PC-3 (cell line): ENCODE measurements at regions not wholly inside any gene's neighbourhood (a gene's known extent, or its start where the extent isn't known, plus 50 kb on each side); places are given as distances from the start of the nearest gene placed in this dataset.

Experiments used
- ATAC-seq: fragments of 200-7000 bp; cut with Tn5 transposase; 2 replicates; pipeline ENCODE4 v1.9.1; 2020; ENCODE audit warnings: mild to moderate bottlenecking, moderate library complexity
- BruUV-seq: library from RNA; stranded (reverse); fragments of 400-500 nt; replicated peaks from 2 replicates; lab custom pipeline; 2021; lab: Mats Ljungman, UMichigan
- CTCF ChIA-PET: fragments of 300-600 bp; sonication (Branson Sonifier 250); formaldehyde crosslinking; loops from one replicate; lab custom pipeline; 2022; ENCODE audit warnings: antibody characterized with exemption; lab: Charles Lee
- POLR2A ChIA-PET: fragments of 300-600 bp; sonication (Branson Sonifier 250); formaldehyde crosslinking; loops from one replicate; lab custom pipeline; 2022; ENCODE audit warnings: antibody characterized with exemption; ENCODE audit not compliant: unreplicated experiment; lab: Charles Lee
- DNase-seq: peaks from one replicate; pipeline ENCODE4 v3.0.0-alpha.2; 2015
- H2AFZ ChIP-seq: fragments of 300-600 bp; sonication (generic); 2 replicates; pipeline ENCODE4 v1.6.0; 2016; ENCODE audit warnings: antibody characterized with exemption, low read length
- H3F3A ChIP-seq: fragments of 300-600 bp; sonication (generic); one replicate; pipeline ENCODE4 v1.6.0; 2017; ENCODE audit warnings: antibody characterized with exemption, low read length, control low read depth, mild to moderate bottlenecking; ENCODE audit not compliant: unreplicated experiment
- H3K27ac ChIP-seq: fragments of 300-600 bp; sonication (generic); 2 replicates; pipeline ENCODE4 v1.5.1; 2016; ENCODE audit warnings: mild to moderate bottlenecking, low read length
- H3K27me3 ChIP-seq: fragments of 300-600 bp; sonication (generic); 2 replicates; pipeline ENCODE4 v1.6.1; 2016; ENCODE audit warnings: low read length, mixed read lengths
- H3K36me3 ChIP-seq: fragments of 300-600 bp; sonication (generic); 2 replicates; pipeline ENCODE4 v1.6.1; 2016; ENCODE audit warnings: low read depth, mixed run types, low read length, mixed read lengths
- H3K4me1 ChIP-seq: fragments of 300-600 bp; sonication (generic); 2 replicates; pipeline ENCODE4 v1.5.1; 2016; ENCODE audit warnings: low read length; ENCODE audit not compliant: insufficient read depth
- H3K4me2 ChIP-seq: fragments of 300-600 bp; sonication (generic); 2 replicates; pipeline ENCODE4 v1.6.0; 2016; ENCODE audit warnings: low read length
- H3K4me3 ChIP-seq: fragments of 300-600 bp; sonication (generic); 2 replicates; pipeline ENCODE4 v1.5.1; 2016; ENCODE audit warnings: mild to moderate bottlenecking, low read length, mixed read lengths
- H3K79me2 ChIP-seq: fragments of 300-600 bp; sonication (generic); 2 replicates; pipeline ENCODE4 v1.6.1; 2017; ENCODE audit warnings: low read length, mixed read lengths
- H3K9ac ChIP-seq: fragments of 300-600 bp; sonication (generic); 2 replicates; pipeline ENCODE4 v1.6.0; 2016; ENCODE audit warnings: mild to moderate bottlenecking, low read length
- H3K9me2 ChIP-seq: fragments of 300-600 bp; sonication (generic); replicated peaks from 2 replicates; pipeline ENCODE4 v1.6.1; 2016; ENCODE audit warnings: mixed run types, low read length, mixed read lengths
- H3K9me3 ChIP-seq: fragments of 300-600 bp; sonication (generic); 2 replicates; pipeline ENCODE4 v1.6.1; 2016; ENCODE audit warnings: low read length, mixed read lengths
- H4K20me1 ChIP-seq: fragments of 300-600 bp; sonication (generic); 2 replicates; pipeline ENCODE4 v1.6.1; 2016; ENCODE audit warnings: low read length, mixed read lengths
- EZH2 ChIP-seq: fragments of 300-600 bp; sonication (generic); IDR thresholded peaks from one replicate; pipeline ENCODE4 v1.6.1; 2017; ENCODE audit warnings: antibody characterized with exemption, mild to moderate bottlenecking, low read length; ENCODE audit not compliant: unreplicated experiment
- EZH2phosphoT487 ChIP-seq: fragments of 300-600 bp; sonication (generic); IDR thresholded peaks from 2 replicates; pipeline ENCODE4 v1.6.1; 2018; ENCODE audit warnings: mild to moderate bottlenecking, antibody characterized with exemption, low read length, borderline replicate concordance
- intact Hi-C: fragments of 100-400 bp; cut with micrococcal nuclease; formaldehyde crosslinking; loops from 2 replicates; pipeline ENCODE4 v1.9.0; 2023
- TF ChIP-seq, protein P1 (sequence below): fragments of 300-600 bp; sonication (generic); conservative IDR thresholded peaks from 2 replicates; pipeline ENCODE4 v1.5.1; 2017; ENCODE audit warnings: antibody characterized with exemption, low read depth, mild to moderate bottlenecking, low read length

DNA sequence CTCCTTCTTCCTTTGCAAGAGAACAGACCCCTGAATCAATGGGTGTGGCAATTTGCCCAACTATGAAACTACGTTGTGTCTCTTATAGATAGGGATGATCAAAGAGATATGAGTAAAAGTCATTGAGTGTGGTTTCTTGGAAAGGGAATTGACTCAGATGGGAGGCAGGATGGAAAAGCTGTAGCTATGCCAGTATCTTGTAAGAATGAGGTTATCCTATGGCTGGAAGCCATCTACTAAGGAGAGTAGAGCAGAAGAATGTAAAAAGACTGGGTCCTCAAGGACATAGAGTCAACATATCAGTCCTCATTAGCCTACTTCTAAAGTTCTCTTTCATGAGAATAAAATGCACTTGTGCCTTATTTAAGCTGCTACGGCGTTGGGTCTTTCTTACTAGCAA is 78.9 kb upstream of the POU2AF2 start:
- POLR2A ChIA-PET, result no interaction called here
- Histone ChIP-seq H3K36me3 (no peaks in the 10 kb centered on the region), H3K4me2 (no peak overlapping the region), H3F3A (no peaks in the 10 kb centered on the region), H4K20me1 (no peaks in the 10 kb centered on the region), H2AFZ (no peak overlapping the region), H3K4me1 (no peaks in the 10 kb centered on the region), H3K79me2 (no peaks in the 10 kb centered on the region), H3K27ac (no peak overlapping the region), H3K9me2 (no peaks in the 10 kb centered on the region), H3K9ac (no peak overlapping the region), H3K4me3 (no peak overlapping the region), H3K27me3 (peaks cover 73% of the 10 kb centered on the region), H3K9me3 (no peaks in the 10 kb centered on the region)
- BruUV-seq, result no TSS peak
- intact Hi-C loops, result no loop called here
- DNase-seq (no peak), ATAC-seq (no peak)
- TF ChIP-seq, protein P1, sequence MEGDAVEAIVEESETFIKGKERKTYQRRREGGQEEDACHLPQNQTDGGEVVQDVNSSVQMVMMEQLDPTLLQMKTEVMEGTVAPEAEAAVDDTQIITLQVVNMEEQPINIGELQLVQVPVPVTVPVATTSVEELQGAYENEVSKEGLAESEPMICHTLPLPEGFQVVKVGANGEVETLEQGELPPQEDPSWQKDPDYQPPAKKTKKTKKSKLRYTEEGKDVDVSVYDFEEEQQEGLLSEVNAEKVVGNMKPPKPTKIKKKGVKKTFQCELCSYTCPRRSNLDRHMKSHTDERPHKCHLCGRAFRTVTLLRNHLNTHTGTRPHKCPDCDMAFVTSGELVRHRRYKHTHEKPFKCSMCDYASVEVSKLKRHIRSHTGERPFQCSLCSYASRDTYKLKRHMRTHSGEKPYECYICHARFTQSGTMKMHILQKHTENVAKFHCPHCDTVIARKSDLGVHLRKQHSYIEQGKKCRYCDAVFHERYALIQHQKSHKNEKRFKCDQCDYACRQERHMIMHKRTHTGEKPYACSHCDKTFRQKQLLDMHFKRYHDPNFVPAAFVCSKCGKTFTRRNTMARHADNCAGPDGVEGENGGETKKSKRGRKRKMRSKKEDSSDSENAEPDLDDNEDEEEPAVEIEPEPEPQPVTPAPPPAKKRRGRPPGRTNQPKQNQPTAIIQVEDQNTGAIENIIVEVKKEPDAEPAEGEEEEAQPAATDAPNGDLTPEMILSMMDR, result no peak
- CTCF ChIA-PET, result no interaction called here

DNA sequence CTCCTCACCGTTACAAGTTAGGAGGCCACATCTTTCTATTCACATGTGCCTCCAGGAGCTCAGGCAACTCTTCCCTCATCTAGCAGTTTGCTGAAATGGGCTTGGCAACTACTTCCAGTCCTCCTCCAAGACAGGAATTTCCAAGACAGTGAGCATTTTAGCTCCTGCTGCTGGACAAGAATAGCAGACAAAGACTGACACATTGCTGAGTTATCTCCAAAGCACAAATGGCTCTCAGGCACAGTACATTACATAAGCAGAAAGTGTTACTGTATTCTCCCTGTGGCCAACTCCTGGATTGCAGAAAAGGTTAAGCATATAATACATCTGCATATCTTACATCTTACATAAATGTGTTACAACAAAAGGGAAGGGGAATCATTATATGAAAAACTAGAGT is 83.2 kb upstream of the POU2AF2 start:
- POLR2A ChIA-PET, result no interaction called here
- CTCF ChIA-PET, result no interaction called here
- Histone ChIP-seq H3F3A (no peaks in the 10 kb centered on the region), H3K9me2 (no peaks in the 10 kb centered on the region), H3K9me3 (no peaks in the 10 kb centered on the region), H3K79me2 (no peaks in the 10 kb centered on the region), H2AFZ (no peak overlapping the region), H3K27me3 (peaks cover 72% of the 10 kb centered on the region), H3K36me3 (no peaks in the 10 kb centered on the region), H3K27ac (no peak overlapping the region), H3K4me3 (no peak overlapping the region), H3K9ac (no peak overlapping the region), H3K4me1 (no peaks in the 10 kb centered on the region), H4K20me1 (no peaks in the 10 kb centered on the region), H3K4me2 (no peak overlapping the region)
- TF ChIP-seq EZH2 (no peak), EZH2phosphoT487 (no peak)
- TF ChIP-seq, protein P1, result no peak
- DNase-seq, result no peak
- no peak for ATAC-seq
- no TSS peak for BruUV-seq
- intact Hi-C loops, result no loop called here

DNA sequence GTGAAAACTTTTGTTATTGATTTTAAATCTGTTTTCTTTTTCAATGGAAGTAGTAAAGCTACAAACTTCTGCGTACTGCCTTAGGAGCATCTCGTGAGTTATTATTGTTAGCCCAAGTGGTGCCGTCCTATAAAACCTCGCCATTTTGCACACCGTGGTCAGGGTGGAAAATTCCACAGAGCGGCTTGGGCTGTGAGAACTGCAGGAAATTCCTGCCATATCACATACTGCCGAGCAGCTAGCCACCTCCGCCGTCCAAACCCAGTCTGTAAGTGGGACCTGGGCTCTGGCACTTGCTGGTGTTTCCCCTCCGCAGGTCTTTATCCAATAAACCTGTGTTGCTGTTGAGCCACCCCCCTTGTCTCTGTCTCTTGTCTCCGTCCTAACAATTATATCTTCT is 88.0 kb upstream of the POU2AF2 start:
- intact Hi-C loops, result loop anchor here (5.0 kb wide), 1 partner anchor 75 kb away; no protein-coding TSS in a partner anchor
- no peak overlapping the region for H3K4me3 ChIP-seq
- H3K4me2 ChIP-seq, result no peak overlapping the region
- no peaks in the 10 kb centered on the region for H3K9me3 ChIP-seq
- no peaks in the 10 kb centered on the region for H4K20me1 ChIP-seq
- H3K4me1 ChIP-seq, result no peaks in the 10 kb centered on the region
- POLR2A ChIA-PET, result no interaction called here
- DNase-seq (no peak), ATAC-seq (no peak)
- no TSS peak for BruUV-seq
- no peak overlapping the region for H2AFZ ChIP-seq
- H3K9ac ChIP-seq, result no peak overlapping the region
- H3K27me3 ChIP-seq, result peaks cover 43% of the 10 kb centered on the region
- H3K27ac ChIP-seq, result no peak overlapping the region
- TF ChIP-seq, protein P1, result no peak
- no peak for TF ChIP-seq EZH2
- TF ChIP-seq EZH2phosphoT487, result no peak
- H3K79me2 ChIP-seq, result no peaks in the 10 kb centered on the region
- no peaks in the 10 kb centered on the region for H3F3A ChIP-seq
- H3K9me2 ChIP-seq, result no peaks in the 10 kb centered on the region
- CTCF ChIA-PET, result no interaction called here
- H3K36me3 ChIP-seq, result no peaks in the 10 kb centered on the region
